Esophagus muscularis mucosa (tissue), 4 donors: ENCODE measurements at regions not wholly inside any gene's neighbourhood (a gene's known extent, or its start where the extent isn't known, plus 50 kb on each side); places are given as distances from the start of the nearest gene placed in this dataset.
A peak's percentile ranks its signal among the peaks of the same experiment; 100 is the strongest.

Experiments used
- DNase-seq: peaks from one replicate; pipeline ENCODE4 v3.0.0-alpha.2; 2017; ENCODE audit errors: extremely low spot score
- H3K27ac ChIP-seq, 4 donors: fragments of 200-600 bp; sonication (generic); replicated peaks in 1 of 4; 1 replicate in 3 of 4; 2 replicates in 1 of 4; pipeline ENCODE4 v1.5.1; 2016 to 2019; ENCODE audit warnings: mild to moderate bottlenecking in 1 of 4
- H3K27me3 ChIP-seq, 4 donors: fragments of 200-600 bp; sonication (generic); one replicate each; pipeline versions ENCODE4 v1.5.1 to v1.6.0; 2016 to 2019
- H3K36me3 ChIP-seq, 4 donors: fragments of 200-600 bp; sonication (generic); one replicate each; pipeline ENCODE4 v1.5.1; 2016 to 2019
- H3K4me1 ChIP-seq, 4 donors: fragments of 200-600 bp; sonication (generic); one replicate each; pipeline ENCODE4 v1.5.1; 2016 to 2019
- H3K4me3 ChIP-seq, 4 donors: fragments of 200-600 bp; sonication (generic); 1 replicate in 2 of 4; 2 replicates in 2 of 4; pipeline ENCODE4 v1.5.1; 2016 to 2019; ENCODE audit warnings: mild to moderate bottlenecking in 4 of 4, moderate library complexity in 1 of 4
- H3K9me3 ChIP-seq, 4 donors: fragments of 200-600 bp; sonication (generic); 1 replicate in 3 of 4; 2 replicates in 1 of 4; pipeline ENCODE4 v1.5.1; 2016 to 2019
- CTCF ChIP-seq, 3 experiments: fragments of 200-600 bp in 2 of 3; fragments of 450-650 bp in 1 of 3; sonication (generic) in 2 of 3; IDR thresholded peaks; one replicate each; pipeline ENCODE4 v1.5.1; 2017 to 2019; ENCODE audit warnings: antibody characterized with exemption in 3 of 3, mild to moderate bottlenecking in 2 of 3, moderate library complexity in 1 of 3
- EP300 ChIP-seq: sonication (generic); formaldehyde crosslinking; IDR thresholded peaks from one replicate; pipeline ENCODE4 v1.6.1; 2017; ENCODE audit warnings: antibody characterized with exemption
- POLR2A ChIP-seq: fragments of 450-650 bp; IDR thresholded peaks from one replicate; pipeline ENCODE4 v1.6.1; 2017; ENCODE audit warnings: antibody characterized with exemption, moderate library complexity, mild to moderate bottlenecking, low read depth
- POLR2AphosphoS5 ChIP-seq, 2 donors: sonication (generic); formaldehyde crosslinking; IDR thresholded peaks; one replicate each; pipeline ENCODE4 v1.6.1; 2017; ENCODE audit warnings: antibody characterized with exemption in 2 of 2
- WGBS: methylation state at CpG from one replicate; pipeline ENCODE4 v1.1.5; 2018; 5-methylcytosine and 5-hydroxymethylcytosine counted together
- intact Hi-C: fragments of 100-400 bp; cut with DNase I; formaldehyde crosslinking; loops from one replicate; pipeline ENCODE4 v1.15.1; 2023

- intact Hi-C loops, result no loop called here
- WGBS, result 89% methylated on average over 2 of the region's 2 CpGs
- no peak for TF ChIP-seq POLR2A
- H3K36me3 ChIP-seq, result no peaks in the 10 kb centered on the region
- H3K27me3 ChIP-seq, result no peaks in the 10 kb centered on the region
- H3K4me3 ChIP-seq, result no peak overlapping the region
- H3K4me1 ChIP-seq, result no peaks in the 10 kb centered on the region
- no peak overlapping the region for H3K27ac ChIP-seq
- DNase-seq, result no peak
- H3K9me3 ChIP-seq, result no peaks in the 10 kb centered on the region
These were observed 76.5 kb upstream of the LSM6 start for GRCh38 chr4:146098978-146099377.

GRCh38 chr4:146098397-146098796 lies 77.1 kb upstream of the LSM6 start:
- H3K36me3 ChIP-seq, result no peaks in the 10 kb centered on the region
- intact Hi-C loops, result no loop called here
- 100% methylated on average over 1 of the region's 1 CpG for WGBS
- H3K4me1 ChIP-seq, result no peaks in the 10 kb centered on the region
- H3K27me3 ChIP-seq, result no peaks in the 10 kb centered on the region
- TF ChIP-seq POLR2A (no peak), POLR2AphosphoS5 (IDR thresholded peaks at IDR 0.05) (no peak), EP300 (no peak), CTCF (IDR thresholded peaks at IDR 0.05) (no peak)
- DNase-seq, result no peak
- H3K9me3 ChIP-seq, result no peaks in the 10 kb centered on the region
- H3K27ac ChIP-seq, result no peak overlapping the region
- H3K4me3 ChIP-seq, result no peak overlapping the region

- intact Hi-C loops, result no loop called here
- no peaks in the 10 kb centered on the region for H3K9me3 ChIP-seq
- H3K36me3 ChIP-seq, result no peaks in the 10 kb centered on the region
- TF ChIP-seq EP300 (no peak), POLR2AphosphoS5 (IDR thresholded peaks at IDR 0.05) (no peak), CTCF (IDR thresholded peaks at IDR 0.05) (no peak), POLR2A (no peak)
- WGBS, result 70% methylated on average over 2 of the region's 2 CpGs
- H3K27ac ChIP-seq, result no peak overlapping the region
- H3K4me1 ChIP-seq, result no peaks in the 10 kb centered on the region
- no peak for DNase-seq
- H3K4me3 ChIP-seq, result no peak overlapping the region
- no peaks in the 10 kb centered on the region for H3K27me3 ChIP-seq
These were observed 79.1 kb upstream of the LSM6 start for GRCh38 chr4:146096371-146096770.

GRCh38 chr4:146095860-146096259 lies 79.7 kb upstream of the LSM6 start:
- no peak for TF ChIP-seq POLR2A
- no peak for TF ChIP-seq CTCF (IDR thresholded peaks at IDR 0.05)
- TF ChIP-seq EP300, result no peak
- no peak for TF ChIP-seq POLR2AphosphoS5 (IDR thresholded peaks at IDR 0.05)
- no peaks in the 10 kb centered on the region for H3K4me1 ChIP-seq
- 89% methylated on average over 2 of the region's 2 CpGs for WGBS
- no peak for DNase-seq
- H3K27me3 ChIP-seq, result no peaks in the 10 kb centered on the region
- no peak overlapping the region for H3K27ac ChIP-seq
- H3K4me3 ChIP-seq, result no peak overlapping the region
- intact Hi-C loops, result no loop called here
- H3K36me3 ChIP-seq, result no peaks in the 10 kb centered on the region
- H3K9me3 ChIP-seq, result no peaks in the 10 kb centered on the region

- H3K27me3 ChIP-seq, result no peaks in the 10 kb centered on the region
- intact Hi-C loops, result no loop called here
- H3K4me3 ChIP-seq, result no peak overlapping the region
- TF ChIP-seq POLR2A (no peak), EP300 (no peak), POLR2AphosphoS5 (IDR thresholded peaks at IDR 0.05) (no peak), CTCF (IDR thresholded peaks at IDR 0.05) (peak; percentile 23 to 55 (median 32))
- no peak overlapping the region for H3K27ac ChIP-seq
- no peaks in the 10 kb centered on the region for H3K9me3 ChIP-seq
- no peak for DNase-seq
- WGBS, result 67% methylated on average over 4 of the region's 4 CpGs
- no peaks in the 10 kb centered on the region for H3K36me3 ChIP-seq
- H3K4me1 ChIP-seq, result no peaks in the 10 kb centered on the region
These were observed 80.3 kb upstream of the LSM6 start for GRCh38 chr4:146095091-146095690.
